ENCODE measurements at regions not wholly inside any gene's neighbourhood (a gene's known extent, or its start where the extent isn't known, plus 50 kb on each side); places are given as distances from the start of the nearest gene placed in this dataset.

GRCh38 chr9:13361076-13361475, 81.6 kb upstream of the MPDZ start:
- TF ChIP-seq POLR2A (IDR thresholded peaks at IDR 0.05) (no peak), CTCF (IDR thresholded peaks at IDR 0.05) (no peak)

All from uterus (tissue), 2 donors.